SK-N-MC (cell line): ENCODE measurements at regions not wholly inside any gene's neighbourhood (a gene's known extent, or its start where the extent isn't known, plus 50 kb on each side); places are given as distances from the start of the nearest gene placed in this dataset.

Source experiments
- EZH2 ChIP-seq: fragments of 200-600 bp; sonication (generic); IDR thresholded peaks from one replicate; pipeline ENCODE4 v1.6.1; 2017; ENCODE audit warnings: antibody characterized with exemption
- POLR2AphosphoS5 ChIP-seq: IDR thresholded peaks from 2 replicates; pipeline ENCODE4 v1.6.1; 2012; ENCODE audit warnings: mild to moderate bottlenecking, low read depth, low read length, borderline replicate concordance

- no peak for TF ChIP-seq EZH2
- no peak for TF ChIP-seq POLR2AphosphoS5
These were observed 724.8 kb downstream of the INHBA start for GRCh38 chr7:40978047-40978446.
